OCI-M1 (cell line): ENCODE measurements at regions not wholly inside any gene's neighbourhood (a gene's known extent, or its start where the extent isn't known, plus 50 kb on each side); places are given as distances from the start of the nearest gene placed in this dataset.
A peak's percentile ranks its signal among the peaks of the same experiment; 100 is the strongest.

ENCODE experiments used
- DNase-seq: peaks from one replicate; lab custom pipeline; 2025; lab: John Stamatoyannopoulos, UW

- no peak for DNase-seq
Measured at GRCh38 chr13:103795892-103796478, 729.8 kb upstream of the SLC10A2 start.

DNA sequence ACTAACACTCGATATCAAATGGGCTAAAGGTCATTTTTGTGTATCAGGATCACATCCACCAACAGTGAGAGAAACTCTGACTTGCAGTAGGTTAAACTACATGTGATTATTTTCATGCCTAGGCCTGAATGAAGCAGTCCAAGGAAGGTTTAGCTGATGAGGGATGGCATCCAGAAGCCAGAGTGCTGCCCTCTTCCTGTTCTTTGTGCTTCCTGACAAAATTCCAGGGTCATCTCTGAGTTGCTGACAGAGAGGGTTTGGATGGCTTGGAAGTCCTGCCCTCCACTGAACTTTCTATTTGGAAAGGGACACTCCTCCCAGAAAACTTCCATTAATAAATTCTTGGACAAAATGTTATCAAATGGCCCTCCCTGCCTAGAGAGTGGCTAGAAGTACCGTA, 728.3 kb upstream of the SLC10A2 start:
- DNase-seq, result no peak

GRCh38 chr13:103788061-103788652, 721.9 kb upstream of the SLC10A2 start:
- peak; percentile 31 for DNase-seq

GRCh38 chr13:103772576-103772975, 706.4 kb upstream of the SLC10A2 start:
- peak; percentile 11 for DNase-seq

- peak; percentile 6 for DNase-seq
Measured at GRCh38 chr13:103762523-103762922, 696.3 kb upstream of the SLC10A2 start.

DNA sequence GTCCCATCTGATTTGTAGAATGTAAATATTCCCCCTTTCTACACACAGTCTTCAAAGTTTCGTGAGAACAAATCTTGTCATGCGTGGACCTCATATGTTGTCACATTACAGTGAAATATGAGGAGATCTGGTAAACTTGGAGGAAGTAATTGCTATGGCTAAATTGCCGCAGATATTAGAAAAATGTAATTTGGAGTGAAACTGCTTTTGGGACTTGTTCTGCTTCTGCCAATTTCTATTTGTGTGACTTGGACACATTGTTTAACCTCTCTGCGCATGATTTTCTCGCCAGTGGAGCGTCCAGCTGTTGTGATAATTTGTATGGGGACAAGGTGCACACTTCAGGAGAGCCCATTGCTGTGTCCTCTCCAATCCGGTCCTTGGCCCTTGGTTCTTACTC, 693.1 kb upstream of the SLC10A2 start:
- no peak for DNase-seq

DNA sequence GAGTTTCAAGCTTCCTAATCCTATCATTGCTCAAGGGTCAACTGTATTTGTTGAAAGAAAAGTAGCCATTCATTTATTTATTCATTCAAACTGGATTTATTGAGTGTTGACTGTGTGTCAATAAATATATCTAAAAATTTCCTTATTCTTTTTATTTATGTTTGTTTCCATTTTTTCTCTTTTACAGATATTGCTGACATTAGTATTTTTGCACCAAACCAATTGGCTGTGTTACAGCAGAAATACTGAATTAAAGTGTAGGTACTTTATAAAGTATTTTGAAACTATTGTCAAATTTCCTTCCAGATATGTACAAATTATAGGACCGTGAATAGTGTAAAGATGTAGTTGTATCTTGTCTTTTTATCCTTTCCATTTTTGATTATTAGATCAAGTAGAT, 692.0 kb upstream of the SLC10A2 start:
- DNase-seq, result no peak

DNA sequence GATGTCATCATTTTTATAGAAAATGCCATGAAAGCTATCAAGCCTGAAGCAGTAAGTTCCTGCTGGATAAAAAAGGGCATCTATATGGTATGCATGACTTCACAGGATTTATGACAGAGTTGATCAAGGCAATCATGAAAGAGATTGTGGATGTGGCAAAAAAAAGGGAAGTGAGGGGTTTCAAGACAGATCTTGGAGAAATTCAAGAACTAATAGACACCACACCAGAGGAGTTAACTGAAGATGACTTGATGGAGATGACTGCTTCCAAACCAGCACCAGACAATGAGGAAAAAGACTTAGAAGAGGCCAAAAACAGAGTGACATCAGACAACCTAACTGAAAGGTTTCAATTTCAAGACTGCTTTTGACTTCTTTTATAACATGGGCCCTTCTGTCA, 691.1 kb upstream of the SLC10A2 start:
- DNase-seq, result peak; percentile 21

DNA sequence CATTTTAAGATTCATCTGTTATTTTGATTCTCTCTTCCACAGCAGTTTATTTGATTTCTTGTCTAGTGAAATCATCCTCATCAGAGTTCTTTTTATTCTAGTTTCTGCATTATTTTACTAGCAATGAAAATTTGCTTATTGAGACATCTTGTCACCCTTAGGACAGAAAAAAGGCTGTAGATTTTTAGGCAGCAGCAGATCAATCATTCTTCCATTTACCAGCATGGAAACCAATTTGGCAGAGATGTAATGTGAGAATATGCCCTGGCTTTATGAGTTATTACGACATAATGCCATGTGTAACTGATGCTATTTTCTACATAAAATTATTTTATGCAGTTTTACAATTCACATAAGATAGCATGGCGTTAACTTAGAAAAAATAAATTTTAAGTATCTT, 688.6 kb upstream of the SLC10A2 start:
- DNase-seq, result no peak

GRCh38 chr13:103734837-103735236, 668.6 kb upstream of the SLC10A2 start:
- DNase-seq, result peak; percentile 30

DNA sequence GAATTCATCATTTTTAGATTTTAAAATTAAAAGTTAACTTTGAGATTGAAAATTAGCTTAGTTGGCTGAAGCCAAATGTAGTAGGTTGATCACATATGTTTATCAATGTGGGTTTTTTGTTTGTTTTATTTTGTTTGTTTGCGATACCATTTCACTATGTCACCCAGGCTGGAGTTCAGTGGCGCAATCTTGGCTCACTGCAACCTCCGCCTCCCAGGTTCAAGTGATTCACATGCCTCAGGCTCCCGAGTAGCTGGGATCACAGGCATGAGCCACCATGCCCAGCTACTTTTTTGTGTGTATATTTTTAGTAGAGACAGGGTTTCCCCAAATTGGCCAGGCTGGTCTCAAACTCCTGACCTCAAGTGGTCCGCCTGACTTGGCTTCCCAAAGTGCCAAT, 665.7 kb upstream of the SLC10A2 start:
- DNase-seq, result no peak

- DNase-seq, result no peak
Measured at GRCh38 chr13:103730407-103730806, 664.2 kb upstream of the SLC10A2 start.

- no peak for DNase-seq
Measured at GRCh38 chr13:103726808-103727207, 660.6 kb upstream of the SLC10A2 start.

DNA sequence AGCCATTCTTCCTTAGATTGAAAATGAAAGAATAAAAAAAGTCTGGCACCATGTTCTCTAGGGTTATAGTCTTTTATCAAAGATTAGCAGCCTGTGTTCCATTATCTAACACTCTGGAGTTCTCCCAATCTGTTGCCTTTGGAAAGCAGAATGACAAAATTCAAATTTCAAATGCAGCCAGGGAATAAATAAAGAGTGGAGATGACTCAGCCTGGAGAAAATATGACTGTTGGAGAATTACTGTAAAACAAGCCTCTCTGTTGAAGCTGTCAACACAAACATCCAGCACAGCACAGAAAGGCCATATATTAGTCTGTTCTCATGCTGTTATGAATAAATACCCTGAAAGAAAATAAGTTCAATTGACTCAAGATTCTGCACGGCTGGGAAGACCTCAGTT, 650.5 kb upstream of the SLC10A2 start:
- no peak for DNase-seq

DNA sequence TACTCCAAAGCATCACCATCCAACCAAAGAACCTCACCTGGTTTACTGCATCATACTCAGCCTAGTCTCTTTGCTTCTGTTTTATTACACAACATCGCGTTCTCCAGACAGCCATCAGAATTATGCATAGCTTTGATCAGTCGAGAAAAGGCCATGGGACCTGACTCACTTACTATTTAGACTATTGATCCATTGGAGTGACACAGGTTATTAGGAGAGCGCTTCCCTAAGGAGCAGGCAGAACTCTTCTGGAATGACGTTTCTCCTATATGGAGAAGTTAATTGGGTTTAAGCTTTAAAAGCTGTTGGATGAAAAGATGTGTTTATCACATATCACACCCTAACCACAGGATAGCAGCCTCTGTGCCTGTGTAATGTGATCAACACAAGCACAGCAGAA, 649.1 kb upstream of the SLC10A2 start:
- no peak for DNase-seq

- DNase-seq, result no peak
Measured at GRCh38 chr13:103703246-103703645, 637.0 kb upstream of the SLC10A2 start.

DNA sequence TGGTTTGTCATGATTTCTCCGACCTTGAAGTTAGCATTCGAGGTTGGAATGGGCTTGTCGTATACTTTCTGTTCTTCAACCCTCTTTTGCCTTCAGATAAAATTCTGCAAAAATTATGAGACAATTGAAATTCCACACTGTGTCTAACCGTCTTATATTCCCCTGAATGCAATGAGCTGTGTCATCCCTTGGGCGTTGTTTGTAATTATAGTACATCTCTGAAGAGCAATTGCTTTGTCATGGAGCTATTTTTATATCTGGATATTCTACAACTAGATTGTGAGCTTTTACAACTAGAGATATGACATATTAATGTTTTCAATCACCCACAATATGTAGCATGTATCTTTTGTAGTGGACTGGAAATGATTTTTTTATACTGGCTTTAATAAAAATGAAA, 631.8 kb upstream of the SLC10A2 start:
- peak; percentile 13 for DNase-seq

- no peak for DNase-seq
Measured at GRCh38 chr13:103695320-103695719, 629.1 kb upstream of the SLC10A2 start.

GRCh38 chr13:103694471-103694870, 628.3 kb upstream of the SLC10A2 start:
- no peak for DNase-seq

DNA sequence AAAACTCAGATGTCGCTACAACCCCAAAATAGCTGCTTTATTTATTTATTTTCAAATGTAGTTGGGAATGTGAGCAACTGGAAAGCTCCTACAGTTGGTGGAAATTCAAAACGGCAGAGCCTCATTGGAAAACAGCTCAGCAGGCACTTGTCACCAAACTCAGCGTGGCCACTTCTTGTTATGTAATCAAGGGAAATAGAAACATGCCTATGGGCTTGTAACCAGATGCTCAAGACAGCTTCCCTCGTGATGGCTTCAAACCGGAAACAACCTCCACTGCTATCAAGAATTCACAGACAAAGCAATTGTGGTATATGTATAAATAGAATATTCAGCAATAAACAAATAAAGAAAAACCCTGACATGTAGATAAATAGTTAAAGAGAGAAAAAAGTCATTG, 627.8 kb upstream of the SLC10A2 start:
- DNase-seq, result peak; percentile 44

DNA sequence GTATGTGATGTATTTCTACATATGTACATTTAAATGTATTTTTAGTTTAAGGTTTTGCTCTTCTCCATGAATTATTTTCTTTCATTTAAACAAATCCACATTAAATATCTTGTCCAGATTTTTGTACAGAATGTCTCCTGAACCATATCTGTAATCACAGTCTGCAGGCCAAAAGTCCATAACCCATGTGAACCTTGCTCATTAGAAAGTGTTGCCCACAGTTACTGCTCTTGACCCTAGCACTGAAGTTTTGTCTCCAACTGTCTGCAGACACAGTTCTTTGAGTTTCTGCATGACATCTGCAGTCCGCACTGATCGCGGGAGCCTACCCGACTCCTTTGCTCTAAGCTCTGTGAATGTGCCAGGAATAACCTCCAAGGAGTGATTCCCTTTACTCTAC, 626.2 kb upstream of the SLC10A2 start:
- no peak for DNase-seq

DNA sequence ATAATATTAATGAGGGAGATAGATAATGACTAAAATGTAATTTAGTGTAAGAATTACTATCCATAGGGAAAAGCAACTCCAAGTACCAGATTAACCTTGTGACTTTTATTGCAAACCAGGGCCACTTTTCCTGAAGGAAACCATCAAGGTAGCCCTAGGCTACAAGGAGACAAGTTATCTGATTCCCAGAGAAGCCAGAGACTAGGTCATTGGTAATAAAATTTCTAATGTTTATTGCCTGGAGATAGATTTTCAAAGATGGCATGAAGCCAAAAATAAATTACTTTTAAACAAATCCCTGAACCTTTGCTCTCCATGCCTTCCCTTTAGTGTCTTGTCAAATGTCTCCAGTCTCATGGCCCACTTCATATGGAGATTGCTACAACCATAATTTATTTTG, 610.1 kb upstream of the SLC10A2 start:
- DNase-seq, result no peak

DNA sequence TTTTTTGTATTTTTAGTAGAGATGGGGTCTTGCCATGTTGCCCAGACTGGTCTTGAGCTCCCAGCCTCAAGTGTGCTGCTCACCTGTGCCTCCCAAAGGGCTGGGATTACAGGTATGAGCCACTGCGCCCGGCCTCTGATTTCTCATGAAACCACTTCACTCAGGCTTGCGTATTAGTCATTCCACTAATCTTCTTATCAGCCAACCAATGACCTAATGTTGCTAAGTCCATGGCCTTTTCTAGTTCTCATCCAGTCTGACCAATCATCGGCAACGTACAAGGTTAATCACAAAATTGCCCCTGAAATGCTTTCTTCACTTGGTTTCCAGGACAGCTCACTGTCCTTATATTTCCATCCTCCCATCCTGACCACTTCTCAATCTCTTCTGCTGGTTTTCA, 605.3 kb upstream of the SLC10A2 start:
- no peak for DNase-seq

DNA sequence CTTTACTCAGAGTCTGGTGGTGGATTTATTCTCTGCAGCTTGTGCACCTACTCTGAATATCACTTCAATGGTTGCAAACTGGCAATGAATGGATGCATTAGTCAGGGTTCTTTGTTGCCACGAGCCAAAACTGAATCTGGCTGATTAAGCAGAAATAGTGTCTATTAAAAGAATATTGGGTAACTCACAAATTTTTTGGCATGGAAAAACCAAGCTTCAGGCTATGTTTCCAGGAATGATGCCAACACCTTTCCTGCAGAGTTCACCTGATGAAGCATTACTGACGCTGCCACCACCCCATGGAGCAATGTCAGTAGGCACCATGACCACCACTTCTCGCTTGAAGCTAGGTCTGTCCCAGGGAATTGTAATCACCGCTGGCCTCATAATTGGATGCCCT, 597.8 kb upstream of the SLC10A2 start:
- DNase-seq, result no peak
